NB4 (cell line): ENCODE measurements at regions not wholly inside any gene's neighbourhood (a gene's known extent, or its start where the extent isn't known, plus 50 kb on each side); places are given as distances from the start of the nearest gene placed in this dataset.

Experiments
- DNase-seq: peaks from one replicate; pipeline ENCODE4 v3.0.0; 2010; ENCODE audit warnings: low read depth
- H3K4me3 ChIP-seq: one replicate; pipeline ENCODE4 v1.5.1; 2011; ENCODE audit warnings: mild to moderate bottlenecking, low read depth, low read length, moderate library complexity
- CTCF ChIP-seq: IDR thresholded peaks from one replicate; pipeline ENCODE4 v1.5.1; 2012; ENCODE audit warnings: low read depth, low read length
- MAX ChIP-seq: IDR thresholded peaks from 2 replicates; pipeline ENCODE4 v1.6.1; 2011; ENCODE audit warnings: low read depth, low read length
- MYC ChIP-seq: IDR thresholded peaks from 2 replicates; pipeline ENCODE4 v1.6.1; 2011; ENCODE audit warnings: low read depth, low read length
- POLR2A ChIP-seq: IDR thresholded peaks from 2 replicates; pipeline ENCODE4 v1.6.1; 2011; ENCODE audit warnings: mild to moderate bottlenecking; ENCODE audit not compliant: insufficient read length; ENCODE audit errors: extremely low read depth

GRCh38 chr5:35408146-35408545 is 177.9 kb upstream of the PRLR start:
- no peak for DNase-seq
- TF ChIP-seq CTCF (no peak), POLR2A (no peak), MYC (no peak), MAX (no peak)
- H3K4me3 ChIP-seq: no peak overlapping the region

- no peak overlapping the region for H3K4me3 ChIP-seq
- no peak for DNase-seq
- TF ChIP-seq MYC: no peak
- TF ChIP-seq POLR2A: no peak
- TF ChIP-seq MAX: no peak
- TF ChIP-seq CTCF: no peak
Observed at GRCh38 chr5:35407697-35408096, 177.4 kb upstream of the PRLR start.

GRCh38 chr5:35405938-35406337 is 175.7 kb upstream of the PRLR start:
- H3K4me3 ChIP-seq: no peak overlapping the region
- DNase-seq: no peak
- TF ChIP-seq POLR2A: no peak
- no peak for TF ChIP-seq MYC
- TF ChIP-seq CTCF: no peak
- TF ChIP-seq MAX: no peak

GRCh38 chr5:35404701-35405100 is 174.4 kb upstream of the PRLR start:
- TF ChIP-seq MAX (no peak), CTCF (no peak), POLR2A (no peak), MYC (no peak)
- H3K4me3 ChIP-seq: no peak overlapping the region

GRCh38 chr5:35393901-35394300 is 163.6 kb upstream of the PRLR start:
- H3K4me3 ChIP-seq: no peak overlapping the region
- DNase-seq: no peak
- TF ChIP-seq MYC (no peak), POLR2A (no peak), MAX (no peak)

More at GRCh38 chr5:35404701-35405100, 174.4 kb upstream of the PRLR start:
- DNase-seq: no peak

- no peak overlapping the region for H3K4me3 ChIP-seq
- TF ChIP-seq POLR2A (no peak), MAX (no peak), CTCF (no peak), MYC (no peak)
- no peak for DNase-seq
Observed at GRCh38 chr5:35384658-35385057, 154.4 kb upstream of the PRLR start.
